BLaER1 (cell line): ENCODE measurements at regions not wholly inside any gene's neighbourhood (a gene's known extent, or its start where the extent isn't known, plus 50 kb on each side); places are given as distances from the start of the nearest gene placed in this dataset.

ENCODE experiments used
- H3K27ac ChIP-seq: shearing (Covaris generic); formaldehyde crosslinking; 2 replicates; pipeline ENCODE4 v1.8.1; 2022
- H3K27me3 ChIP-seq: shearing (Covaris generic); formaldehyde crosslinking; 2 replicates; pipeline ENCODE4 v1.8.1; 2022
- H3K36me3 ChIP-seq: shearing (Covaris generic); formaldehyde crosslinking; 2 replicates; pipeline ENCODE4 v1.8.1; 2022
- H3K4me1 ChIP-seq: shearing (Covaris generic); formaldehyde crosslinking; 2 replicates; pipeline ENCODE4 v1.8.1; 2022
- H3K4me2 ChIP-seq: shearing (Covaris generic); formaldehyde crosslinking; 2 replicates; pipeline ENCODE4 v1.8.1; 2022
- H3K4me3 ChIP-seq: shearing (Covaris generic); formaldehyde crosslinking; 2 replicates; pipeline ENCODE4 v1.8.1; 2022
- H3K9ac ChIP-seq: shearing (Covaris generic); formaldehyde crosslinking; 2 replicates; pipeline ENCODE4 v1.8.1; 2022
- H3K9me3 ChIP-seq: shearing (Covaris generic); formaldehyde crosslinking; 2 replicates; pipeline ENCODE4 v1.8.1; 2022
- H4K20me1 ChIP-seq: shearing (Covaris generic); formaldehyde crosslinking; 2 replicates; pipeline ENCODE4 v1.8.1; 2022
- Cebpa-rat ChIP-seq: shearing (Covaris generic); IDR thresholded peaks from 2 replicates; pipeline ENCODE4 v1.8.1; 2022

DNA sequence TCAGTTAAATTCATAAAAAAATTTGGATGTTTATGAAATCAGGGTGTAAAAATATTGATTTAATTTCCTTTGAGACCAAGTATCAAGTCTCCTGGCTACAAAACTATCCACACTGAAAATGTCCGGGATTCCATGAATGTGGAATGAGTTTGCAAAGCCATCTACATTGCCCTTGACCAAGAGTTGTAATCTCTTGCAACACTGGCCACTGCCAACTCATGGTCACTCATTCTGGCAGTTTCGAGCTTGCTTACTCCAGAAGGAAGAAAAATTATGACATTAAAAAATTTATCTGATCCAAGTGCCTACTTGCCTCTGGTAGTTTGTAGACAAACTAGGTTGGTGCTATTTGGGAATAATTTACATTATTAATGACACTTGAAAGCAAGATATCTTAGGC is 84.2 kb downstream of the NPY start:
- Histone ChIP-seq H3K9me3 (peaks cover 16% of the 10 kb centered on the region; the same call in 1 of the 2 replicates), H4K20me1 (no peaks in the 10 kb centered on the region), H3K27me3 (no peaks in the 10 kb centered on the region), H3K4me1 (peaks cover 56% of the 10 kb centered on the region), H3K4me2 (peak overlapping the region; percentile 85), H3K9ac (no peak overlapping the region), H3K27ac (peak overlapping the region; percentile 81; the same call in 1 of the 2 replicates), H3K36me3 (no peaks in the 10 kb centered on the region), H3K4me3 (no peak overlapping the region)
- TF ChIP-seq Cebpa-rat, result no peak

- Histone ChIP-seq H3K9ac (no peak overlapping the region), H3K9me3 (peaks cover 12% of the 10 kb centered on the region; the same call in 1 of the 2 replicates), H4K20me1 (no peaks in the 10 kb centered on the region), H3K27me3 (no peaks in the 10 kb centered on the region), H3K27ac (no peak overlapping the region), H3K4me2 (no peak overlapping the region), H3K4me3 (no peak overlapping the region), H3K4me1 (peaks cover 67% of the 10 kb centered on the region), H3K36me3 (no peaks in the 10 kb centered on the region)
- TF ChIP-seq Cebpa-rat, result no peak
These were observed 86.6 kb downstream of the NPY start for GRCh38 chr7:24370541-24370940.

GRCh38 chr7:24372961-24373955 is 89.3 kb downstream of the NPY start:
- peaks cover 12% of the 10 kb centered on the region; the same call in 1 of the 2 replicates for H3K9me3 ChIP-seq
- H3K27me3 ChIP-seq, result no peaks in the 10 kb centered on the region
- TF ChIP-seq Cebpa-rat, result no peak
- H3K27ac ChIP-seq, result no peak overlapping the region
- no peaks in the 10 kb centered on the region for H3K36me3 ChIP-seq
- H3K9ac ChIP-seq, result no peak overlapping the region
- H3K4me2 ChIP-seq, result peak overlapping the region; percentile 3; the same call in 1 of the 2 replicates
- peaks cover 63% of the 10 kb centered on the region for H3K4me1 ChIP-seq
- H3K4me3 ChIP-seq, result no peak overlapping the region
- no peaks in the 10 kb centered on the region for H4K20me1 ChIP-seq

DNA sequence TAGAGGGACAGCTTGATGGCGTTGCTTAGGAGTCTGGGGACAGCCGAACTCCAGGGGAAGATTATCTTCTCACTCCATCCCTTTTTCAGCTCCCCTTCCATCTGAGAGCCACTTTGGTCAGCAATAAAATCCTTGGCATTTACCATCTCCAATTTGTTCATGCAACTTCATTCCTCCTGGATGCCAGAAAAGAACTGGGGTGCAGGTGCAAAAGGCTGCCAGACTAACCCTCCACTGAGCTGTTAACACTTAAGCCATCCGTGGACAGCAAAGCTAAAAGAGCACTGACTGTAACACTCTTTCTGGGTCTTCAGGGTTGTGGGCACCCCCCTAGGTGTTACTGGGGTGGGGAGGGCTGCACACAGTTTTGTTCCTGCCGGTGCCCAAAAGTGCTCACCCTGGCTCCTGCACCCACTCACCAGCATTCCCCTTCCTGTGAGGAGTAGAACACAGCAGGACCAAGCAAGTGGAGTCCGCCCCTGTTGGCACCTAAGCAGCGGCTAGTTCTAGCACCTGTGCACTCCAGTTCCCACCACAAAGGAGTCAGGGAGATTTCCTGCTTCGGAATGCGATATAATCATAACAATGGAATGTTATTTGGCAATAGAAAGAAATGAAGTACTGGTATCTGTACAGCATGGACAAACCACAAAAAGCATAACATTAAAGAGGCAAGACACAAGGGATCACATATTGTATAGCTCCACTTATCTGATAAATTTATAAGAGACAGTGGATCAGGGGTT is 95.1 kb downstream of the NPY start:
- no peaks in the 10 kb centered on the region for H3K36me3 ChIP-seq
- H3K27ac ChIP-seq, result no peak overlapping the region
- H3K4me3 ChIP-seq, result no peak overlapping the region
- no peaks in the 10 kb centered on the region for H3K9me3 ChIP-seq
- peaks cover 47% of the 10 kb centered on the region for H3K4me1 ChIP-seq
- no peaks in the 10 kb centered on the region for H4K20me1 ChIP-seq
- H3K4me2 ChIP-seq, result no peak overlapping the region
- no peak for TF ChIP-seq Cebpa-rat
- H3K27me3 ChIP-seq, result no peaks in the 10 kb centered on the region
- no peak overlapping the region for H3K9ac ChIP-seq

DNA sequence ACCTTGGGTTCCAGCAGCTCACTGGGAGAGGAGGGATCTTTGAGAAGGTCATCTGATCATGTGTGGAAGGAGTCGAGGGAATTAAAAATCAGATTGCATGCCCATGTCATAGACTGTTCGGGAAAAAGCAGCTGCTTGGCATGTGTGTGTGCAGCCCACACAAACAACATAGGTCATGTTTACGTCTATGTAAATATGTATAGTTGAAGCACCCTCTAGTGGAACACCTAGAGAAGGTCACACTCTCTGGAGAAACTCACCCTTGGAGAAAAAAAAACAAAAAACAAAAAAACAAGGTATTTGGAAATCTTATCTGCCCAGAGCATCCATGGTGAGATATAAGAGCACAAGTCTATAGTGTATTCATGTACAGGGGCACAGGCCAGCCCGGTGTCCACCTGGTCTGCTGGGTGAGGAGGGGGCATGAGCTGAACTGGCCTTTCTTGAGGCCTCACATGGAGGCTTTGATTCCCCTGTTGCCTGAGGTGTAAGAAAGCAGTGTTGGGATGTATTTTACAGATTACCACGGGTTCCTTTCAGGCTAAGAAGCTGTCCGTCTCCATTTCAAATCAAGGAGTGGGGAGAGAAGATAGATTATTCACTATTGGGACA is 98.0 kb downstream of the NPY start:
- no peaks in the 10 kb centered on the region for H4K20me1 ChIP-seq
- H3K27me3 ChIP-seq, result no peaks in the 10 kb centered on the region
- TF ChIP-seq Cebpa-rat, result no peak
- no peaks in the 10 kb centered on the region for H3K9me3 ChIP-seq
- H3K4me2 ChIP-seq, result 0 out of 2 replicates have a peak overlapping the region, but pooled peaks have one; percentile 8
- no peak overlapping the region for H3K27ac ChIP-seq
- H3K36me3 ChIP-seq, result no peaks in the 10 kb centered on the region
- H3K4me1 ChIP-seq, result peaks cover 17% of the 10 kb centered on the region
- H3K4me3 ChIP-seq, result no peak overlapping the region
- no peak overlapping the region for H3K9ac ChIP-seq

DNA sequence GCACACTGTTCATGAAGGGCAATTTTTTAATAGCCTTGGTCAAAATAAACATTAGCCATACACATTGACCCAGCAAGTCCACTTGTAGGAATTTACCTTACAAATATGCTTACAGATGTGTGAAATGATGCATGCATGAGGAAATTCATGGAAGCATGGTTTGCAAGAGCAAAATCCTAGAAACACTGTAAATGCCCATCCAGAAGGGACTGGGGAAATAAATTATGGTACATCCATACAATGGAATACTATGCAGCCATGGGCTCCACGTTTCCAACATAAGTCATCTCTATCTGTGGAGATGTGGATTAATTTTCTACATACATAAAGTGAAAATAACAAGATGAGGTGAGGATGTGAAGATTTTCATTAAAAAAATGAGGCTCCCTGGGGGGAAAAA is 99.1 kb downstream of the NPY start:
- no peaks in the 10 kb centered on the region for H3K36me3 ChIP-seq
- H3K4me2 ChIP-seq, result no peak overlapping the region
- no peak for TF ChIP-seq Cebpa-rat
- no peak overlapping the region for H3K27ac ChIP-seq
- H3K4me1 ChIP-seq, result peaks cover 9% of the 10 kb centered on the region
- no peak overlapping the region for H3K4me3 ChIP-seq
- H3K9me3 ChIP-seq, result no peaks in the 10 kb centered on the region
- no peaks in the 10 kb centered on the region for H4K20me1 ChIP-seq
- H3K9ac ChIP-seq, result no peak overlapping the region
- no peaks in the 10 kb centered on the region for H3K27me3 ChIP-seq

DNA sequence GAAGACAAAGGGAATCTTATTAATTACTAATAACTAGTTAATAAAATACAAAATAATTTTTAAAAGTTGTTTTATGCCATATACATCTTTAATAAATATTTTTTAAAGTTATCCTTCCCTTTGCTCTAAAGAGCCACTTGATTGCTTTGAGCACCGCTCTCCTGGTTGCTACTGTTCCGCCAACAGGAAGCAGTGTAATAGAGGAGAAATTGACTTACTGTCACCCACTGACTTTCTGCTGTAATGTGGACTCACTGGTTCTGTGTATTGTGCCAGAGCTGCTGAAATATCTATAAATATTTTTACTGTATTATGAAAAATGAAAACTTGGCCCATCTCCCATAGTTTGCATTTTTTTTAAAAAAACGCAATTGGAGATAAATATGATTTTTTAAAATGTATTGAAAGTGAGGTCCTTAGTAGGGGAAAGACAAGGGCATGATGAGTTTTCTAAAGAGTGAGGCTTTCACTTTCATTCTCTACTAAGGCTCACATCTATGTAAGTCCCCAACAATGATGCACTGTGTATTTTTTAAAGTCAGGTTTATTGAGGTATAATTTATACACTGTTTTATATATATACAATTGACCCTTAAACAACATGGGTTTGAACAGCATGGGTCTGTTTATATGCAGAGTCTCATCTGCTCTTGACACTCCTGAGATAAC is 100.5 kb downstream of the NPY start:
- Histone ChIP-seq H3K4me2 (no peak overlapping the region), H3K27ac (no peak overlapping the region), H3K9me3 (no peaks in the 10 kb centered on the region), H3K4me3 (no peak overlapping the region), H4K20me1 (no peaks in the 10 kb centered on the region), H3K4me1 (peaks cover 9% of the 10 kb centered on the region), H3K9ac (no peak overlapping the region), H3K27me3 (no peaks in the 10 kb centered on the region), H3K36me3 (no peaks in the 10 kb centered on the region)
- no peak for TF ChIP-seq Cebpa-rat

DNA sequence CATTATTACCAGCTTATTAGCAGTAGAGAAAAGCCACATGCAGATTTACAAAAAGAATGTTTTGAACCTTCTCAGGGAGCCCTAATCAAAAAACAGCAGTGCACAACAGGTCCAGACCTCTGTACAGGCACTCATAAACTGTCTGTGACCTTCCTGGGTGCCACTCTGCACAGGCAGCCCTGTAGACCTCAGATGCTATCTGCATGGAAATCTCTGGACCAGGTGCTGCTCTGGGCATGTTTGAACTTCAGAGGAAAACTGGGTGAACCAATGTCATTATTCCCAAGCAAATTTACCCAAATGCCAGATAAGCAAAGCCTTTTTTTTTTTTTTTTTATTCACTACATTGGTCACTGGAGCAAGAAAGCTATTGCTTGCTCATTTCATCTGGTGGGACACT is 104.2 kb downstream of the NPY start:
- Histone ChIP-seq H3K36me3 (no peaks in the 10 kb centered on the region), H3K4me2 (no peak overlapping the region), H3K27me3 (no peaks in the 10 kb centered on the region), H3K4me3 (no peak overlapping the region), H3K9me3 (no peaks in the 10 kb centered on the region), H3K9ac (no peak overlapping the region), H4K20me1 (no peaks in the 10 kb centered on the region), H3K4me1 (no peaks in the 10 kb centered on the region), H3K27ac (no peak overlapping the region)
- TF ChIP-seq Cebpa-rat, result no peak

GRCh38 chr7:24390376-24391157 is 106.6 kb downstream of the NPY start:
- Histone ChIP-seq H3K27ac (no peak overlapping the region), H3K27me3 (no peaks in the 10 kb centered on the region), H3K36me3 (no peaks in the 10 kb centered on the region), H3K9ac (no peak overlapping the region), H3K4me3 (no peak overlapping the region), H3K9me3 (no peaks in the 10 kb centered on the region), H4K20me1 (no peaks in the 10 kb centered on the region), H3K4me1 (no peaks in the 10 kb centered on the region), H3K4me2 (no peak overlapping the region)
- no peak for TF ChIP-seq Cebpa-rat
